Hepatocyte (in vitro differentiated cells): ENCODE measurements at regions not wholly inside any gene's neighbourhood (a gene's known extent, or its start where the extent isn't known, plus 50 kb on each side); places are given as distances from the start of the nearest gene placed in this dataset.
"Not testable (repeated sequence)": the region's sequence is repeated elsewhere in the genome, so short reads cannot be mapped to it uniquely, and the experiment has no call there.

Source experiments
- DNase-seq: peaks from one replicate; pipeline ENCODE4 v3.0.0-alpha.2; 2016; ENCODE audit warnings: low spot score
- H2AFZ ChIP-seq: fragments of 200-600 bp; sonication (generic); 2 replicates; pipeline ENCODE4 v1.6.0; 2016; ENCODE audit warnings: antibody characterized with exemption, mild to moderate bottlenecking
- H3K27ac ChIP-seq: fragments of 200-600 bp; sonication (generic); 2 replicates; pipeline ENCODE4 v1.5.1; 2016; ENCODE audit warnings: mild to moderate bottlenecking
- H3K27me3 ChIP-seq: fragments of 200-600 bp; sonication (generic); 2 replicates; pipeline ENCODE4 v1.6.1; 2016
- H3K36me3 ChIP-seq: fragments of 200-600 bp; sonication (generic); replicated peaks from 2 replicates; pipeline ENCODE4 v1.5.1; 2016; ENCODE audit warnings: low read depth; ENCODE audit not compliant: insufficient read depth
- H3K4me1 ChIP-seq: fragments of 200-600 bp; sonication (generic); 2 replicates; pipeline ENCODE4 v1.5.1; 2016; ENCODE audit warnings: mild to moderate bottlenecking, moderate library complexity; ENCODE audit not compliant: insufficient read depth
- H3K4me2 ChIP-seq: fragments of 200-600 bp; sonication (generic); 2 replicates; pipeline ENCODE4 v1.6.0; 2016
- H3K4me3 ChIP-seq: fragments of 200-600 bp; sonication (generic); 2 replicates; pipeline ENCODE4 v1.5.1; 2016; ENCODE audit warnings: mild to moderate bottlenecking
- H3K79me2 ChIP-seq: fragments of 200-600 bp; sonication (generic); 2 replicates; pipeline ENCODE4 v1.6.0; 2017; ENCODE audit warnings: mild to moderate bottlenecking
- H3K9me2 ChIP-seq: fragments of 200-600 bp; sonication (generic); replicated peaks from 2 replicates; pipeline ENCODE4 v1.6.0; 2017; ENCODE audit warnings: mild to moderate bottlenecking; ENCODE audit not compliant: insufficient read depth
- H3K9me3 ChIP-seq: fragments of 200-600 bp; sonication (generic); 2 replicates; pipeline ENCODE4 v1.5.1; 2016; ENCODE audit warnings: low read depth, mild to moderate bottlenecking
- H4K20me1 ChIP-seq: fragments of 200-600 bp; sonication (generic); 2 replicates; pipeline ENCODE4 v1.6.0; 2016; ENCODE audit warnings: mild to moderate bottlenecking; ENCODE audit not compliant: insufficient read depth, poor library complexity, severe bottlenecking
- EZH2 ChIP-seq: fragments of 200-600 bp; sonication (generic); IDR thresholded peaks from 2 replicates; pipeline ENCODE4 v1.6.1; 2016; ENCODE audit warnings: antibody characterized with exemption, mild to moderate bottlenecking, borderline replicate concordance
- EZH2phosphoT487 ChIP-seq: fragments of 200-600 bp; sonication (generic); IDR thresholded peaks from one replicate; pipeline ENCODE4 v1.6.1; 2018; ENCODE audit warnings: antibody characterized with exemption, mild to moderate bottlenecking, low read depth, moderate library complexity; ENCODE audit not compliant: unreplicated experiment, severe bottlenecking
- WGBS: methylation state at CpG from one replicate; pipeline ENCODE4 v1.1.6; 2016; ENCODE audit warnings: low lambda C conversion rate; ENCODE audit errors: missing lambda C conversion rate; 5-methylcytosine and 5-hydroxymethylcytosine counted together
- TF ChIP-seq, protein P1 (sequence below): fragments of 200-600 bp; sonication (generic); IDR thresholded peaks from 2 replicates; pipeline ENCODE4 v1.5.1; 2016; ENCODE audit warnings: antibody characterized with exemption, mild to moderate bottlenecking; ENCODE audit not compliant: poor library complexity

DNA sequence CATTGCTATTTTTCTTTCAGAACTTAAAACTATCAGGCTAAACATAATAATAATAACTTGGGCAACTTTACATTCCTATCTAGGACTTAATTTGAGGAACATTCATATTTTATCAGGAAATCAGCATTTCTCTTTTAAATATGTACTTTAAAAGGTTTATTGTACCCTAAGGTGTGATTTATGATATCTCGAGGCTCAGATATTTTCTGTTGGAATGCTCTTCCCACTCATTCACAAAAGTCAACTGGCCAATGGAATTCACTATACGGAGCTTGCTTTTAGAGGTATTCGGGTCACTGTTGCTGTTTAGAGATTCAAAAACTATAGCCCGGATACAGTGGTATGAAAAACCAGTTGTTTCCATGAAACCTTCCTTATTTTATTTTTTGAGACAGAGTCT is 328.3 kb downstream of the GBA3 start:
- Histone ChIP-seq H3K4me3 (no peak overlapping the region), H3K79me2 (no peaks in the 10 kb centered on the region), H3K27me3 (no peaks in the 10 kb centered on the region), H3K27ac (no peak overlapping the region), H2AFZ (no peak overlapping the region), H3K4me2 (no peak overlapping the region), H4K20me1 (no peaks in the 10 kb centered on the region), H3K36me3 (no peaks in the 10 kb centered on the region), H3K9me3 (no peaks in the 10 kb centered on the region), H3K4me1 (no peaks in the 10 kb centered on the region), H3K9me2 (no peaks in the 10 kb centered on the region)
- DNase-seq, result no peak
- no peak for TF ChIP-seq EZH2phosphoT487
- TF ChIP-seq EZH2, result no peak
- TF ChIP-seq, protein P1, sequence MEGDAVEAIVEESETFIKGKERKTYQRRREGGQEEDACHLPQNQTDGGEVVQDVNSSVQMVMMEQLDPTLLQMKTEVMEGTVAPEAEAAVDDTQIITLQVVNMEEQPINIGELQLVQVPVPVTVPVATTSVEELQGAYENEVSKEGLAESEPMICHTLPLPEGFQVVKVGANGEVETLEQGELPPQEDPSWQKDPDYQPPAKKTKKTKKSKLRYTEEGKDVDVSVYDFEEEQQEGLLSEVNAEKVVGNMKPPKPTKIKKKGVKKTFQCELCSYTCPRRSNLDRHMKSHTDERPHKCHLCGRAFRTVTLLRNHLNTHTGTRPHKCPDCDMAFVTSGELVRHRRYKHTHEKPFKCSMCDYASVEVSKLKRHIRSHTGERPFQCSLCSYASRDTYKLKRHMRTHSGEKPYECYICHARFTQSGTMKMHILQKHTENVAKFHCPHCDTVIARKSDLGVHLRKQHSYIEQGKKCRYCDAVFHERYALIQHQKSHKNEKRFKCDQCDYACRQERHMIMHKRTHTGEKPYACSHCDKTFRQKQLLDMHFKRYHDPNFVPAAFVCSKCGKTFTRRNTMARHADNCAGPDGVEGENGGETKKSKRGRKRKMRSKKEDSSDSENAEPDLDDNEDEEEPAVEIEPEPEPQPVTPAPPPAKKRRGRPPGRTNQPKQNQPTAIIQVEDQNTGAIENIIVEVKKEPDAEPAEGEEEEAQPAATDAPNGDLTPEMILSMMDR, result no peak
- WGBS, result 86% methylated on average over 4 of the region's 4 CpGs

DNA sequence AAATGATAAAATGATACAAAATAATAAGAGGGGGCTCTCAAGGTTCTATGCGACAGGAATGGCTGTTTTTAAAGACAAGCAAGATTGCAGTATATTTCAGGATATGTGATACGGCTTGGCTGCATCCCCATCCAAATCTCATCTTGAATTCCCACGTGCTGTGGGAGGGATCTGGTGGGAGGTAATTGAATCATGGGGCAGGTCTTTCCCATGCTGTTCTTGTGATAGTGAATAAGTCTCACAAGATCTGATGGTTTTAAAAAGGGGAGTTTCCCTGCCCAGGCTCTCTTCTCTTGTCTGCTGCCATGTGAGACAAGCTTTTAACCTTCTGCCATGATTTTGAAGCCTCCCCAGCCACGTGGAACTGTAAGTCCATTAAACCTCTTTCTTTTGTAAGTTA is 327.7 kb downstream of the GBA3 start:
- H3K79me2 ChIP-seq, H3K27ac ChIP-seq, H3K4me1 ChIP-seq, H3K36me3 ChIP-seq, H3K4me2 ChIP-seq, H3K4me3 ChIP-seq, H3K27me3 ChIP-seq, DNase-seq, H4K20me1 ChIP-seq, H2AFZ ChIP-seq, H3K9me2 ChIP-seq, H3K9me3 ChIP-seq: not testable (repeated sequence)
- 76% methylated on average over 4 of the region's 4 CpGs for WGBS

DNA sequence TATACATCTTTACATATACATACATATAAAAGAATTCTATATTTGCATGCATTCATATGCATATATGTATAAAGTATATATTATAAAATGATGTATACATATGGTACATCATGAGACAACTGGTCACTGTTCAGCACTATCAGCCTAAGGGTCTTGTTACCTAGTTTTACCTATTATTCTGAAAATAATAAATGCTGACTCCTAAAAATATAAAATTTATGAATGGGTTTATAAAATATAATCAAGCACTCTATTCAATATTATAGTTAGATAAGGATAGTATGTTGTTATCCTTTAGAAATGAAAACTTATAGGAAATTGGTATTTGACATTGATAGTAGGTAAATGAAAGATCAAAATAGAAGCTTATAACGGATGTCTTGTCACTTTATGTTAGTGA is 324.2 kb downstream of the GBA3 start:
- H3K4me2 ChIP-seq, result no peak overlapping the region
- DNase-seq, result no peak
- no peaks in the 10 kb centered on the region for H3K4me1 ChIP-seq
- H4K20me1 ChIP-seq, result no peaks in the 10 kb centered on the region
- TF ChIP-seq, protein P1, result no peak
- TF ChIP-seq EZH2phosphoT487, result no peak
- no peak for TF ChIP-seq EZH2
- no peak overlapping the region for H2AFZ ChIP-seq
- H3K36me3 ChIP-seq, result no peaks in the 10 kb centered on the region
- H3K27me3 ChIP-seq, result no peaks in the 10 kb centered on the region
- no peaks in the 10 kb centered on the region for H3K9me2 ChIP-seq
- H3K79me2 ChIP-seq, result no peaks in the 10 kb centered on the region
- H3K4me3 ChIP-seq, result no peak overlapping the region
- H3K9me3 ChIP-seq, result no peaks in the 10 kb centered on the region
- 97% methylated on average over 1 of the region's 1 CpG for WGBS
- no peak overlapping the region for H3K27ac ChIP-seq

DNA sequence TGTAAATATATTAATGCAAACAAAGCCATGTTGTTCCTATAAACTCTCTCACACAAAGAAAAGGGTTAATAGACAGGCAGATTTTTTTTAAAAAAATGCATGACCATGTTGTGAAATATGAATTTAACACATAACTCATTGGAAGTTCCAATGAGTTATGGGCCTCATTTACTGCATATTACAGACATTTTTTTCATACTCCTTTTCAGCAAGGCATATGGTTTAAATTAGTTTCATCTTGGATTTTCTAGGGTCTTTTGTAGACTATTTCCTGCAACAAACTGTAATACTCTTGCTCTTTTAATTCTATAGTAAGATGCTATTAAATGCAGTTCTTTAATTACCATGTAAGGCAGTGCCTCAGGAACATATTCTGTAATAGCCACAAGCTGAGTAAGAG is 323.1 kb downstream of the GBA3 start:
- H3K4me3 ChIP-seq, result no peak overlapping the region
- no peaks in the 10 kb centered on the region for H3K9me2 ChIP-seq
- TF ChIP-seq, protein P1, result no peak
- TF ChIP-seq EZH2 (no peak), EZH2phosphoT487 (no peak)
- no peaks in the 10 kb centered on the region for H3K9me3 ChIP-seq
- H4K20me1 ChIP-seq, result no peaks in the 10 kb centered on the region
- no peaks in the 10 kb centered on the region for H3K79me2 ChIP-seq
- no peak overlapping the region for H3K4me2 ChIP-seq
- H2AFZ ChIP-seq, result no peak overlapping the region
- no peak for DNase-seq
- no peak overlapping the region for H3K27ac ChIP-seq
- H3K27me3 ChIP-seq, result no peaks in the 10 kb centered on the region
- no peaks in the 10 kb centered on the region for H3K36me3 ChIP-seq
- no peaks in the 10 kb centered on the region for H3K4me1 ChIP-seq
